Stimulated activated naive CD4-positive, alpha-beta T cell treated with Interleukin-2 at 50 U/mL for 16 hours (primary cell): ENCODE measurements at regions not wholly inside any gene's neighbourhood (a gene's known extent, or its start where the extent isn't known, plus 50 kb on each side); places are given as distances from the start of the nearest gene placed in this dataset.

Experiments
- DNase-seq: peaks from one replicate; lab custom pipeline; 2025; lab: John Stamatoyannopoulos, UW

DNA sequence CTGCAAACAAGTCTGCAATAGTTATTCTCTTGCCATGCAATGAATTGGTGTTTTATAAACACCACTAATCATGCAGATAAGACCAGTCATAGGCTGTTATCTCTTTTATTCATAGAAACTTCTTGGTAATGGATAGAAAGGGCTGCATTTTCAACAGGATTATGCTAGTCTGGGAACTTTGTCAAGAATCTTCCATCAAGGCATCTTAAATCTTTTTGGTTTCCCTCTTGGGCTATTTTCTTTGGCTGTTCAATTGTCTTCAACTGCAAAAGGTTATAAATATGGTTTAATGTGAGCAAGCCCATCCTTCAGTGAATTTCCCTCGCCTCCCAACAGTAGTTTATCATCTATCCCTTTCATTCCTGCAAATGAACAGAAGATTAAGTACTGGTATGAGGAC lies 59.0 kb upstream of the MINAR1 start:
- DNase-seq = no peak

DNA sequence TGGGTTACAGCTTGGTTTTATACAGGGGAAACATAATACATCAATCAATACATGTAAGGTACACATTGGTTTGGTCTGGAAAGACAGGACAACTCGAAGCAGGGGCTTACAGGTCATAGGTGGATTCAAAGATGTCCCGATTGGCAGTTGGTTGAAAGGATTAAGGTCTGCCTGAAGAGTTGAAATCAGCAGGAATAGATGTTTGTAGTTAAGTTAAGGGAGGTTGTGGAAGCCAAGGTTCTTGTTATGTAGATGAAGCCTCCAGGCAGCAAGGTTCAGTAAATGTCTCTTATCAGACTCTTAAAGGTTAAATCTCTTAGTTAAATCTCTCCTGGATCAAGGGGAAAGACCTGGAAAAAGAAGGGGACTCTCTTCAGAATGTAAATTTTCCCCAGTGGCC lies 58.4 kb upstream of the MINAR1 start:
- DNase-seq = no peak

DNA sequence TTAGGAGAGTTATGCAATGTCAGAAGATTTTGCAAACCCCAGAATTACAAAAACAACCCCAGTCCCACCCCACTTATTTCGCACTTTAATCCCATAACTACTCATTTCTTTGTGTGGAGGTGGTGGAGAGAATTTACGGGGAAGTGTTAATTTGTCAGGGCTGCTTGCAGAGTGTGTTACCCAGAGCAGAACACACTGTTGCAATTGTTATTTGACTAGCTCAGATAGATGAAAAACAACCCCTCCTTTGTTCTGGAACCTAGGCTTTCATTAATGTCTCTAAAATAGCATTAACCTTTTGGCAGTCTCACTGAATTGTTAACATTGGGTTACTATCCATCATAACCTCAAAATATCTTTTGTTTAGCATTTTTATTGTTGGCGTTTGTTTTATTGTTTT lies 55.8 kb upstream of the MINAR1 start:
- no peak for DNase-seq

DNA sequence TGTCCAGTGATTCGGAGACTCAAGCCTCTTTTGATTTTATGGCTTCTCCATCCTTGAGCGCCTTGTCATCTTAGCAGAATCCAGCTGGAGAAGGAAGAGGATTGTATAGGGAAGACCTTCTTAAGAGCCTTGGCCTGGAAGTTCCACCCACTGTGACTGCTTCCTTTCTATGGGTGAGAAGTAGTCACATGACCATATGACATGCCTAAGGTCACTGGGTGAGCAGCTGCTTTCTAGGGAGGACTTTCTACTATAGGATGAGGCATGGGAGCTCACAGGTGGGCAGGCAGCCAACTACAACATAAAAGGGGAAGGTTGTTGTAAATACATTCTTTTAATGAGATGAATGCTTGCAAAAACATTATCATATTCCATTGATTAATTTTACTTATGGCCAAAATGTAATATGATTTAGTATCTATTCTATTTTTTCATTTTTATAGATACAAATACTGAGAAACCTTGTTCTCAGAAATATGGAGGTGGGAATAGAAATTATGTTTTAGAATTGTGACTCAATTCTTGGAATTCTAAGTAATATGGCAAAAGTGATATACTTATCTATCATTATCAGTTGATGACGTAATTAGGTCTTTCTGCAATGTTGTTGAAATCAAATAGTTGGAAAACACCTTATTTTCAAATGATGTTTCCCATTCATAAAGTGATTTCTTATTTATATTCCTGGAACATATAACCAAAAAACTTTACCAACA lies 53.6 kb upstream of the MINAR1 start:
- no peak for DNase-seq

- DNase-seq = peak; percentile 59
These were observed 51.2 kb upstream of the MINAR1 start for GRCh38 chr15:79380755-79381497.

DNA sequence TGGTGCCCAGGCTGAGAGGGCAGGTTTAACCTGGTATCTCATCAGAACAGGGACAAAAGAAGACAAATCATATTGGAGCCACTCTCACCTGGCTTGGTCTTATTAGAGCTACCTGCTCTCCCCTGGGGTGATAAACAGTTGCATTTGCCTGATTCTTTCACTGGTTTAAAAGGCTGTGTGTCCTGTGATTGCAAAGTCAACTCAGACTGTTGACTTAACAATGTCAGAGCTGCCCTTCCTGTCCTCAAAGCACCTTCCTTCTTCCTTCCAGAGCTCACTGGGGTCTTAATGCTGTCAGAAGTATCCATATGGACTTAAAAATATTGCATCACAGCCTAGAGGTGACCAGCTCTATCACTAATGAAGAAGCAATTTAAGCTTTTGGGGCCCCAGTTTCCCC lies 50.5 kb upstream of the MINAR1 start:
- no peak for DNase-seq
